Right ventricle myocardium inferior (tissue), 1 donor: ENCODE measurements at regions not wholly inside any gene's neighbourhood (a gene's known extent, or its start where the extent isn't known, plus 50 kb on each side); places are given as distances from the start of the nearest gene placed in this dataset.
"Not testable (repeated sequence)": the region's sequence is repeated elsewhere in the genome, so short reads cannot be mapped to it uniquely, and the experiment has no call there.

Source experiments
- ATAC-seq: fragments of 200-7000 bp; cut with Tn5 transposase; one replicate; pipeline ENCODE4 v1.9.1; 2020; ENCODE audit warnings: mild to moderate bottlenecking, moderate library complexity
- DNase-seq: peaks from one replicate; pipeline ENCODE4 v3.0.0; 2021; ENCODE audit errors: missing footprints
- intact Hi-C: fragments of 100-400 bp; cut with DNase I; formaldehyde crosslinking; loops from one replicate; pipeline ENCODE4 v1.11.0; 2022
- donor health status: DM: no; HTN: yes; CAD: no; lungs with severe emphysema.

DNA sequence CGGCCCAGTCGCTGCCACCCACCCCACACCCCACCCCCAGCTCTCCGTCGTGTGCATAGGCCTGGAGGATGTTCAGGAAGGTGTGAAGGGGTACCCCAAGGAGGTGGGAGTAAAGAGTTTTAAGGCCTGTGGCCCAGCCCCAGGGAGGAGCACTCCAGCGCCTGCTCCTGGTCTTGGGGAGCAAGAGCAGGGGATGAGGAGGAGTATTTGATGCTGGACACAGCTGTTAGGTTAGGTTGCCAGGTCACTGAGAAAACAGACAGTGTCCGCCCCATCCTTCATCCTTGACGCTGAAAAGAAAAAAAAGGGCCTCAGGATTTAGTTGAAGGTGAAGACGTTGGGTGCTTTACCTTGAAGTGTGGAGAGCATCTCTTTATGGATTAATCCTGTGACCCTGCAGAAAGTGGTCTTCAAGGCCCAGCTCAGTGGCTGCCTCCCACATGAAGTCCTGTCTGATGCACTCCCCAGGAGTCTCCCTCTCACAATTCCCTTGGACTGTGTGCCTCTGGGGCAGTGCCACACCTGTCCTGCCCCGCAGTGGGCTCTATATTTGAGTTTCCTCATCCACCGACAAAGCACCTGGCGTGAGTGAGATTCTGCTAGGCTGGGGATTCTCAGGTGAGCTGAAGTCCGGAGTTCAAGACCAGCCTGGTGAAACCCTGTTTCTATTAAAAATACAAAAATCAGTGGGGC, 101.8 kb downstream of the SPRY4 start:
- no peak for DNase-seq
- no peak for ATAC-seq
- intact Hi-C loops = no loop called here

DNA sequence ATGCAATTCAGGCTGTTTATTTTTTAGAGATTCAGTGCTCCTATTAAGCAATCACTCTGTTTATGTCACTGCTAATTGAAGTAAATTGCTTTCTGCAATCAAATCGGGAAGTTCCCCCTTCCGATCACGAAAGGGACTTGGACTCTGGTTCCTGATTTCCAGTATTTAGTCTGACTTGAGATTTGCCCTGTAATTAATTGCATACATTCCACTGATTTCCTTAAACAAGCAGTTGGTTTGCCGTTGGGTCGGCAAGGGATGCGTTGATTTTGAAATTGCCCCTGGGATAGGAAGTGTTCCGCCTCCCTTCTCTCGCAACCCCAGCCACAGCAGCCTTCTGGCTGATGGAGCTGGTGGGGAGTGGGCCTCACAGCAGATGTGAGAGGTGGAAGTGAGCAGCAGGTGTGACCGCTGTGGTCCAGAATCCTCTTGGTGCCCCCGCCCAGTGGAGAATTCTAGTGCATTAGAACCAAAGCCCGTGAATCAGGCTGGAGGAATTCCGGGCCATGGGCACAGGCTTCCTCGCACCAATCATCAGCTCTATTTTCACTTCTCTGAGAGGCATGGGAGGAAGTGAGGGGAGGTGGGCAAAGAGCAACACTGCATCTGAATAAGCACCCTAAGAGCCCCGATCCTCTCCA, 102.5 kb downstream of the SPRY4 start:
- ATAC-seq = no peak
- intact Hi-C loops = no loop called here
- DNase-seq = no peak

DNA sequence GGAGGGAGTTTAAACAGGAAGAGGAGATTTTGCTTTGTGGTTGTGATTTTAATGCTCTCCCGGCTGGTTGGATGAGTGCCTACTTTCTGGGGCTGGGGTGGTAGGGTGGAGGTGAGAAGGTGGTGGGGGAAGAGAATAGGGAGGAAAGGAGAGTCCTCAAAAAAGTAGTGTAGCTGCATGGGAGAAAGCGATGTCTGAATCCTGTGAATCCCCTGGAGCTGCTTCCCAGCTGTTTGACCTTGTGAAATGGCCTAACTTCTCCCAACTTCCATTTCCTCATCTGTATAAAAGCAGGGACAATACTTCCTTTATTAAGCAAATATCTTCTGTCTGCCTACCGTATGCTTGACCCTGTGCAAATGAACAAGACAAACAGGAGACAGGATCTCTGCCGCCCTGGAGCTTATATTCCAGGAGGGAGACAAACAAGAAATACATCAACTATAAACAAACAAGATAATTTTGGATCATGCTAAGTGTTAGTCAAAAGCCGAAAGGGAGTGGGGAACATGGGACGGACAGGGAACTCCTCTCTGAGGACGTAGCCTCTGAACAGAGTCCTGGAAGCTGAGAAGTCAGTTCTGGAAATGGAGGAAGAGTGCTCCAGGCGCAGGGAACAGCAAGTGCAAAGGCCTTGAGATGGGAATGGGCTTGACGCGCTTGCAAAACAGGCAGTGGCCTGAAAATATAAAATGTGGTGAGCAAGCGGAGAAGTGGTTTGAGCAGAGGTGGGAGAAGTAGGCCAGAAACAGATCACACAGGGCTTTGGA, 103.5 kb downstream of the SPRY4 start:
- DNase-seq = no peak
- no peak for ATAC-seq
- intact Hi-C loops = no loop called here

DNA sequence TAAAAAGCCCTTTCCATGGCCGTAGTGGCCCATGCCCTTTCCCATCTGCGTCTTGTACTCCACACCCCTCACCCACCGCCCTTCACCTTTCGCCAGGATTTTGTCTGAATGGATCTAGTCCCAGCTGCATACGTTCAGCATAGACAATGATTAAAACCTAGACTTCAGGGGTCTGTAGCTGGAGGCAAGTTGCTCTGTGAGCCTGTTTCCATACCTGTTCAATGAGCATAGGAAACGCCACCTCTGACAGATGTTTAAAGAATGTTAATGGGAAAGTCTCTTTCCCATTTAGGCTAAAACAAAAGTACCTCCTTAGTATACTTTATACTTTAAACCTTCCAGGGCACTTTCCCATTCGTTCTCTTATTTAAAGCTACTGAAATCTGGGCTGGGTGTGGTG, 105.7 kb downstream of the SPRY4 start:
- intact Hi-C loops = no loop called here
- DNase-seq (no peak), ATAC-seq (no peak)

DNA sequence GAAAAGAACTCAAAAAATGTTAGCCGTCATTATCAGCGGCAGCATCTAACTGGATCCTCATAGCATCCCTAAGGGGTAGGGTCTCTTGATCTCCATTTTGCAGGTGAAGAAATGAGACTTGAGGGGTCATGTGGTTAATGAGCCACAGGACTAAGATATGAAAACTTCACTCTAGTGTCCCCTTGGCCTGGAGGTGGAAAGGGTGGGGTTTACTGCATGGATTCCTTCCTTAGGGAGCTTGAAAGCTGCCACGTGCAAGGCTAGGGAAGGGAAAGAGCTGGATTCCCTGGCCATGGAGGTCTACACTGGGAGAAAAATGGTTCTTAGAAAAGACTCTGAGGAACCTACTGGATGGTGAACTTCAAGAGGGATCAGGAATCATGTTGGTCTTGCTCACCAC, 107.9 kb downstream of the SPRY4 start:
- no peak for DNase-seq
- intact Hi-C loops = no loop called here
- ATAC-seq = no peak

DNA sequence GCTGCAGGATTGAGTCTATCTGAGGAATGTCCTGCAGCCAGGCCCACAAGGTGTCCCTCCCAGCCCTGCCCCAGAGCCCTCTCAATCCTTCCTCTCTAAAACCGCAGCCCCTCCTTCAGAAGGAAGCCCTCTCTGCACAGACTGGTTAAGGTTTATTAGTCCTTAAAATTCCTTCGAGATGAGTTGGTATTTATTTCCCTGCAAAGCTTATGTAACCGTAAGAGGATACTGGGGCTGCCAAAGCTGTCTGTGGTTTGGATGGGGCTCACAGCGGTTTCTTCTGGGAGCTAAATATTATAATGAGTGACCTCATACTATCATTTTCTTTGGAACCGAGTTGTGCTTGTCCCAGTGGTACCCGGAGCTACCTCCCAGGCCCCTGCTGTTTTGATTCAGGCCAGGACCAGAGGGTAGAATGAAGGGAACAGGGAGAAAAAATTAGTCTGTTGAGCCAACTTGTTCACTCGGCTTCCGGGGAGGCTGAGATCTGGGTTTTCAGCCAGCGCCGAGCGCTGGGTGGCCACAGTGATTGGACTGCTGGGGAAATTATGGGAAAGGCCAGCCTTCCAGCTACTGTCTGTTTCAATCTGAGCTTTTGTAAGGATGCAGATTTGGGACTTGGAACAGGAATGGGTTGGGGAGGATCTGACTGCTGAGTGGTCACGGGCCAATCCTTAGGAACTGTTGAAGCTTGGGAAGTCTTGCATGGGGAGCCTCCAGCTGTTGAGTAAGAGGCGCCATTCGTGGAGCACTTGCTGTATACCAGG, 107.5 kb downstream of the NDFIP1 start:
- intact Hi-C loops = no loop called here
- DNase-seq = peak; percentile 86
- ATAC-seq = peak; percentile 94

DNA sequence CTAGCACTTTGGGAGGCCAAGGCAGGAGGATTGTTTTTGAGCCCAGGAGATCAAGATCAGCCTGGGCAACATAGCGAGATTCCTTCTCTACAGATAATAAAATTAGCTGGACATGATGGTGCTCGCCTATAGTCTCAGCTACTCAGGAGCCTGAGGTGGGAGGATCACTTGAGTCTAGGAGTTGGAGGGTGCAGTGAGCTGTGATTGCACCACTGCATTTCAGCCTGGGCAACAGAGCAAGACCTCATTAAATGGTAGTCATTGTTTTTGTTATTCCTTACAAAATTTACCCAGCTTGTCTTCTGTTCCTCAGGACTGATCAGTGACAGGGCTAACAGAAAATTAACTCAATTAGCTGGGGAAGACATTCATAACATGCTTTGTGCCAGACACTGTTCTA, 104.5 kb downstream of the NDFIP1 start:
- DNase-seq (no peak), ATAC-seq (no peak)
- intact Hi-C loops = no loop called here

DNA sequence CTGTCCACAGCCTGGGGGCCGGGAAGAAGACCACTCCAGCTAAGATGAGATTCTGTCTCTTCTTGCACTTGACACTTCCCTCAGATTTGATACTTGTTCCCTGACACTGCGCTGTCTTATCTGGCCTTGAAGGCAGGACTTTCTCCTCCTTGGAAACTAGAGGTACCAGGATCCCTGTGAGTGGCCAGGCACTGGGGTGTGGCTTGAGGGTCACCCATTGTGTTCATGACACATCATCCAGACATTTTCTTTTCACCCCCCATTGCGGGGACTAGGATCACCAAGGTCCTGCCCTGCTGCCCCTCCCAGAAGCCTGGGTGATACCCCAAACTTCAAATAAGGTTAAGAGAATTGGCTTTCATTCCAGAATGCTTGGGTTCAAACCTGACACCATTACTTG, 103.3 kb downstream of the NDFIP1 start:
- no peak for ATAC-seq
- no peak for DNase-seq
- intact Hi-C loops = no loop called here

DNA sequence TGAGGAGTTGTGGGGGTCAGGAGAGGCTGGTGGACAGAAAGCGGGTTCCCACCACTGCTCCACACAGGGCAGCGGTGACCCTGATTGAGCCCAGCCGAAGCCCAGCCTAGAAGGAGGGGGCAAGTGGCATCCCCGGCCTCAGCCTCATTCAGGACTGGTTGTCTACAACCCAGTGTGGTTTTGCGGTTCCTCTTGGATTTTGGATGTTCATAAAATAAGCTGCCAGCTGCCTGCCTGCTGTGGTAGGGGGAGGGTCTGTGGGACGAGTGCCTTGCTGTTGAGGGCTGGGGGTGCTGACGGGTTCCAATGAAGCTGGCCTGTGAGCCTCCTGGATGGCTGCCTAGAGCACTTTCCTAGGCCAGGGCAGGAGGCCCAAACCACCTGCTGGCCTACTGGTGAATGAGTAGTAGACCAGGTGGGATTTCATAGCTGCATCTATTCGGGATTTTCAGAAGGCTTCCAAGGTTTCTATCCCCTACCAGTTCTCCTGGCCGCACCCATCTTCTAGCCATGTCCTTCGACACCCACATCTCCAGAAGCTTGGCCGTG, 102.4 kb downstream of the NDFIP1 start:
- no peak for DNase-seq
- ATAC-seq = no peak
- intact Hi-C loops = no loop called here

DNA sequence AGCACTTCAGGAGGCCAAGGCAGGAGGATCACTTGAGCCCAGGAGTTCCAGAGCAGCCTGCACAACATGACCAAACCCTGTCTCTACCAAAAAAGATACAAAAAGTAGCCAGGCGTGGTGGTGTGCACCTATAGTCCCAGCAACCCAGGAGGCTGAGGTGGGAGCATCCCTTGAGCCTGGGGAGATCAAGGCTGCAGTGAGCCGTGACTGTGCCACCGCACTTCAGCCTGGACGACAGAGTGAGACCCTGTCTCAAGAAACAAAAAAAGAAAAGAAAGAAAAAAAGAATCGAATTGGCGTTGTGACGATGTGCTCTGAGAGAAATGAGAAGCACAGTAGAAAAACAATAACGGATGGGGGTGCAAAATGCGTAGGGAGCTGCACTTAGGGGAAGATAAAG, 101.4 kb downstream of the NDFIP1 start:
- intact Hi-C loops = no loop called here
- DNase-seq = no peak
- ATAC-seq = no peak

DNA sequence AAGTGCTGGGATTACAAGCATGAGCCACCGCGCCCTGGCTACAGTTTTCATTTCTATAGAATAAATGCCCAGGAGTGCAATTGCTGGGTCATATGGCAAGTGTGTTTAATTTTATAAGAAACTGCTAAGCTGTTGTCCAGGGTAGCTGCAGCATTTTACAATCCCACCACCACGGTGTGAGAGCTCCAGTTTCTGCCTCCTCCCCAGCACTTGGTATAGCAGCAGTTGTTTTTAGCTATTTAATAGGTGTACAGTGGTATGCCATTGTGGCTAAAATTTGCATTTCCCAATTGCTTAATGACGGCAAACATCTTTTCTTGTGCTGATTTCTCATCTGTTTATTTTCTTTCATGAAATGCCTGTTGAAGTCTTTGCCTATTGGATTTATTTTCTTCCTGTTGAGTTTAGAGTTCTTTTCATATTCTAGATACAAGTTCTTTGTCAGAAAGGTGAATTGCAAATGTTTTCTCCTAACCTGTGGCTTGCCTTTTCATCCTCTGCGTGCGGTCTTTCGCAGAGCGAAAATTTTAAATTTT, 100.3 kb downstream of the NDFIP1 start:
- no peak for DNase-seq
- no peak for ATAC-seq
- intact Hi-C loops = no loop called here

DNA sequence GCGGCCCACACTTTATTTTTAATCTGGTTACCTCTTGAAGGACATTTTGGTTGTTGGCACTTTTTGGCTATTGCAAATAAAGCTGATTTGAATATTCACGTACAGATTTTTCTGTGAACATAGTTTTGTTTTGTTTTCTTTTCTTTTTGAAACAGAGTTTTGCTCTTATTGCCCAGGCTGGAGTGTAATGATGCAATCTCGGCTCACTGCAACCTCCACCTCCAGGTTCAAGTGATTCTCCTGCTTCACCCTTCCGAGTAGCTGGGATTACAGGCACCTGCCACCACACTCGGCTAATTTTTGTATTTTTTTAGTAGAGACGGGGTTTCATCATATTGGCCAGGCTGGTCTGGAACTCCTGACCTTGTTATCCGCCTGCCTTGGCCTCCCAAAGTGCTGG, 99.7 kb downstream of the NDFIP1 start:
- ATAC-seq, intact Hi-C loops, DNase-seq: not testable (repeated sequence)

DNA sequence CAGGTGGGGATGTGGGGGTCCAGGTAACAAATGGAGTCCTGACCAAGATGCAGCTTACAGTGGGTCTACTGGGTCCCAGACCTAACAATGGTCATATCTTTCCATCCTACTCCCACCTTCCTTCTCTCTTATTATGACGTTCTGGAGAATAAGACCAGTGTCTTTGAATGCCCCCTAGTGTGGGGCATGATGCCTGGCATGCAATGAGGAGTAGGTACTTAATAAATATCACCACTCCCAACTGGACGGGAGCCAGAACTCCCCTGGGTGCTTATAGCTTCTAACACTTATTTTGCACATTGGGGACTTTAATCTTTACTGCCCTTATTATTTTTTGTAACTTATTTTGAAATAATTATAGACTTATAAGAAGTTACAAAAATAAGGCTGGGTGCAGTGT, 98.2 kb downstream of the NDFIP1 start:
- DNase-seq (no peak), ATAC-seq (no peak)
- intact Hi-C loops = no loop called here

DNA sequence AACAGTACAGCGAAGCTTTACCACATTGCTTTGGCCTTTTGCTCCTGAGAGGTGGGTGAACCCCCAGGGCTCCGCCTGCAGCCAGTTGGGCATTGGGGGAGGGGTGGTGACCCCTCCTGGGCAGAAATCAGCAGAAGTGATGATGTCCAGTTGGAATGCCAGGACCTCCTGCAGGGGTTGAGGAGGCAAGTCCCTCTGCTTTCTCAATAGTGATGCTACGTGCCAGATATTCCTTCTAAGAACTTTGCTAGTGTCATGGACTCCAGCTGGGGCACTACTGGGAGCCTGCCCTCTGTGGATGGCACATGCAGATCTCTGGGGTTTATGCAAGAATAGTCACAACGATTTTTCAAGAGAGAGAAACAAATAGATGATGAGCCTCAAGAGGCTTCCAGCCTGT, 95.6 kb downstream of the NDFIP1 start:
- intact Hi-C loops = no loop called here
- no peak for ATAC-seq

More for the DNA sequence above, 95.6 kb downstream of the NDFIP1 start:
- no peak for DNase-seq
